ENCODE measurements at regions not wholly inside any gene's neighbourhood (a gene's known extent, or its start where the extent isn't known, plus 50 kb on each side); places are given as distances from the start of the nearest gene placed in this dataset.

DNA sequence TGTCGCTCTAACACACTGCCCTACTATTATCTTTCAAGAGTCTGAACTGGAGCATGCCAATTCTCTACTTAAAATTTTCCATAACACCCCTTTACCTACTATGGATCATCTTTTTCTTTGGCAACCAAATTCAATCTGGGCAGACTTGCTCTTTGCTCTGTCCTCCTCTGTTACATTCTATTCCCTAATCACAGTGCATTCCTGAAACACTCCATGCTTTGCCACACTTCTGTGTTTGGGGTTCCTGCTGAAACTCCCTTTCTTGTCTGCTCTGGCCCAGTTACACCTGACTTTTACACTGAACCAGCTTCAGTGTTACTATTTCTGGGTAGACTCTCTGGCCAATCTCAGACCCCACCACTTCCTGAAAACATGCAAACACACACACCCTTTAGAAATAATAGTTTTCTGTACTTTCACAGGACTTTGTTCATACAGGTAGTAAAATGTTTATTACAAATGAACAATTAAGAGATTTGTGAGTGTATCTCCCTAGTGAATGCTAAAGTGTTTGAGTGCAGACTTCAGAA is 119.9 kb upstream of the DCC start:
- no peak overlapping the region for H3K27ac ChIP-seq (ENCODE audit: low read depth in 2 of 2, low read length in 1 of 2)
- 67% methylated on average over 1 of the region's 1 CpG for WGBS (ENCODE audit: low lambda C conversion rate)
- ChIA-PET CTCF (interaction anchor here (0.9 to 2.4 kb wide), 5 partner anchors 11 to 122 kb away, joined by 3 to 5 read pairs (median 4); no protein-coding TSS in a partner anchor), POLR2A (no interaction called here)
- H3K9ac ChIP-seq, result no peak overlapping the region
- peaks cover 5 to 12% of the 10 kb centered on the region in 2 experiments; a peak in 3 of 4 replicates for H3K4me1 ChIP-seq (ENCODE audit: control insufficient read depth in 1 of 2, insufficient read depth in 2 of 2, low read depth in 1 of 2, low read length in 1 of 2)
- no peak overlapping the region for H2AFZ ChIP-seq (ENCODE audit: low read depth)
- no peak overlapping the region for H3K4me2 ChIP-seq
- H3F3A ChIP-seq (replicated peaks; ENCODE audit: insufficient read depth), result no peaks in the 10 kb centered on the region
- H3K9me2 ChIP-seq, result no peaks in the 10 kb centered on the region
- no peak overlapping the region for H3K4me3 ChIP-seq (ENCODE audit: low read depth in 2 of 2, low read length in 1 of 2)
- H3K9me3 ChIP-seq, result no peaks in the 10 kb centered on the region
- DNase-seq, result no peak
- no peaks in the 10 kb centered on the region for H3K36me3 ChIP-seq (replicated peaks in 1 of 2; ENCODE audit: control insufficient read depth in 1 of 2, insufficient read depth in 2 of 2, low read length in 1 of 2)
- no peaks in the 10 kb centered on the region for H3K27me3 ChIP-seq (ENCODE audit: insufficient read depth)
- H4K20me1 ChIP-seq (ENCODE audit: insufficient read depth), result no peaks in the 10 kb centered on the region
- no peaks in the 10 kb centered on the region for H3K79me2 ChIP-seq (ENCODE audit: insufficient read depth)
- TF ChIP-seq, protein P1, sequence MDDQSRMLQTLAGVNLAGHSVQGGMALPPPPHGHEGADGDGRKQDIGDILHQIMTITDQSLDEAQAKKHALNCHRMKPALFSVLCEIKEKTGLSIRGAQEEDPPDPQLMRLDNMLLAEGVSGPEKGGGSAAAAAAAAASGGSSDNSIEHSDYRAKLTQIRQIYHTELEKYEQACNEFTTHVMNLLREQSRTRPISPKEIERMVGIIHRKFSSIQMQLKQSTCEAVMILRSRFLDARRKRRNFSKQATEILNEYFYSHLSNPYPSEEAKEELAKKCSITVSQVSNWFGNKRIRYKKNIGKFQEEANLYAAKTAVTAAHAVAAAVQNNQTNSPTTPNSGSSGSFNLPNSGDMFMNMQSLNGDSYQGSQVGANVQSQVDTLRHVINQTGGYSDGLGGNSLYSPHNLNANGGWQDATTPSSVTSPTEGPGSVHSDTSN (IDR thresholded peaks at IDR 0.05), result no peak
- TF ChIP-seq NRF1 (IDR thresholded peaks at IDR 0.05; ENCODE audit: low read depth, low read length) (no peak), SMC3 (IDR thresholded peaks at IDR 0.05; ENCODE audit: low read depth, low read length) (no peak), FOSL2 (IDR thresholded peaks at IDR 0.05; ENCODE audit: borderline replicate concordance, low read depth) (no peak), FOXM1 (IDR thresholded peaks at IDR 0.05; ENCODE audit: low read depth) (no peak), GABPA (IDR thresholded peaks at IDR 0.05; ENCODE audit: low read depth) (no peak), MEF2A (IDR thresholded peaks at IDR 0.05; ENCODE audit: borderline replicate concordance, low read depth) (no peak), YY1 (IDR thresholded peaks at IDR 0.05; ENCODE audit: low read depth) (no peak), NFIC (IDR thresholded peaks at IDR 0.05; ENCODE audit: borderline replicate concordance) (no peak), POLR2AphosphoS5 (IDR thresholded peaks at IDR 0.05; ENCODE audit: low read depth, low read length) (no peak), FOXJ3 (CRISPR knock-in tag; IDR thresholded peaks at IDR 0.05) (no peak), TEAD4 (IDR thresholded peaks at IDR 0.05; ENCODE audit: borderline replicate concordance, insufficient read depth) (no peak)
- TF ChIP-seq, protein P2, sequence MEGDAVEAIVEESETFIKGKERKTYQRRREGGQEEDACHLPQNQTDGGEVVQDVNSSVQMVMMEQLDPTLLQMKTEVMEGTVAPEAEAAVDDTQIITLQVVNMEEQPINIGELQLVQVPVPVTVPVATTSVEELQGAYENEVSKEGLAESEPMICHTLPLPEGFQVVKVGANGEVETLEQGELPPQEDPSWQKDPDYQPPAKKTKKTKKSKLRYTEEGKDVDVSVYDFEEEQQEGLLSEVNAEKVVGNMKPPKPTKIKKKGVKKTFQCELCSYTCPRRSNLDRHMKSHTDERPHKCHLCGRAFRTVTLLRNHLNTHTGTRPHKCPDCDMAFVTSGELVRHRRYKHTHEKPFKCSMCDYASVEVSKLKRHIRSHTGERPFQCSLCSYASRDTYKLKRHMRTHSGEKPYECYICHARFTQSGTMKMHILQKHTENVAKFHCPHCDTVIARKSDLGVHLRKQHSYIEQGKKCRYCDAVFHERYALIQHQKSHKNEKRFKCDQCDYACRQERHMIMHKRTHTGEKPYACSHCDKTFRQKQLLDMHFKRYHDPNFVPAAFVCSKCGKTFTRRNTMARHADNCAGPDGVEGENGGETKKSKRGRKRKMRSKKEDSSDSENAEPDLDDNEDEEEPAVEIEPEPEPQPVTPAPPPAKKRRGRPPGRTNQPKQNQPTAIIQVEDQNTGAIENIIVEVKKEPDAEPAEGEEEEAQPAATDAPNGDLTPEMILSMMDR (IDR thresholded peaks at IDR 0.05), result no peak
- TF ChIP-seq, protein P3, sequence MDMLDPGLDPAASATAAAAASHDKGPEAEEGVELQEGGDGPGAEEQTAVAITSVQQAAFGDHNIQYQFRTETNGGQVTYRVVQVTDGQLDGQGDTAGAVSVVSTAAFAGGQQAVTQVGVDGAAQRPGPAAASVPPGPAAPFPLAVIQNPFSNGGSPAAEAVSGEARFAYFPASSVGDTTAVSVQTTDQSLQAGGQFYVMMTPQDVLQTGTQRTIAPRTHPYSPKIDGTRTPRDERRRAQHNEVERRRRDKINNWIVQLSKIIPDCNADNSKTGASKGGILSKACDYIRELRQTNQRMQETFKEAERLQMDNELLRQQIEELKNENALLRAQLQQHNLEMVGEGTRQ (IDR thresholded peaks at IDR 0.05; ENCODE audit: borderline replicate concordance, low read depth, low read length), result no peak
- TF ChIP-seq, protein P4, sequence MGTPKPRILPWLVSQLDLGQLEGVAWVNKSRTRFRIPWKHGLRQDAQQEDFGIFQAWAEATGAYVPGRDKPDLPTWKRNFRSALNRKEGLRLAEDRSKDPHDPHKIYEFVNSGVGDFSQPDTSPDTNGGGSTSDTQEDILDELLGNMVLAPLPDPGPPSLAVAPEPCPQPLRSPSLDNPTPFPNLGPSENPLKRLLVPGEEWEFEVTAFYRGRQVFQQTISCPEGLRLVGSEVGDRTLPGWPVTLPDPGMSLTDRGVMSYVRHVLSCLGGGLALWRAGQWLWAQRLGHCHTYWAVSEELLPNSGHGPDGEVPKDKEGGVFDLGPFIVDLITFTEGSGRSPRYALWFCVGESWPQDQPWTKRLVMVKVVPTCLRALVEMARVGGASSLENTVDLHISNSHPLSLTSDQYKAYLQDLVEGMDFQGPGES (IDR thresholded peaks at IDR 0.05; ENCODE audit: low read depth, low read length), result no peak

Data from SK-N-SH (cell line).